ENCODE measurements at regions not wholly inside any gene's neighbourhood (a gene's known extent, or its start where the extent isn't known, plus 50 kb on each side); places are given as distances from the start of the nearest gene placed in this dataset.

DNA sequence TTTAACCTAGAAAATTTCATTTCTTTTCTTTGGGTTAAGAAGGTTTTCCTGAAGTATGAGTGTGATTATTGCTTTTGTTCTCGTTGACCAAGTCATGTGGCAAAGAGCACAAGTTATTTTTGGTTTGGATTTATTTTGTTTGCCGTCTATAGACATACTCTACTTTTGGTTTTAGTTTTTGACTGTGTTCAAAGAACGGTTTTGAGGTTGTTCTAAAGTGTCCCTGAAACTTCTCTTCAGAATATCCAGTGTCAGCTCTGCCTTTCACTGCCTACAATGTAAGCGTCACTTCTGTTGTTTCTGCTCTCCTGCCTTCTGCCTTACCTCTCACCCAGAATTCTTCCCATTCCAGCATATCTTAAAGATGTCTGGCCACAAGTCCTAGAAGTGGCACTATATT lies 812.2 kb downstream of the C4orf33 start (continued):
- TF ChIP-seq, protein P1, sequence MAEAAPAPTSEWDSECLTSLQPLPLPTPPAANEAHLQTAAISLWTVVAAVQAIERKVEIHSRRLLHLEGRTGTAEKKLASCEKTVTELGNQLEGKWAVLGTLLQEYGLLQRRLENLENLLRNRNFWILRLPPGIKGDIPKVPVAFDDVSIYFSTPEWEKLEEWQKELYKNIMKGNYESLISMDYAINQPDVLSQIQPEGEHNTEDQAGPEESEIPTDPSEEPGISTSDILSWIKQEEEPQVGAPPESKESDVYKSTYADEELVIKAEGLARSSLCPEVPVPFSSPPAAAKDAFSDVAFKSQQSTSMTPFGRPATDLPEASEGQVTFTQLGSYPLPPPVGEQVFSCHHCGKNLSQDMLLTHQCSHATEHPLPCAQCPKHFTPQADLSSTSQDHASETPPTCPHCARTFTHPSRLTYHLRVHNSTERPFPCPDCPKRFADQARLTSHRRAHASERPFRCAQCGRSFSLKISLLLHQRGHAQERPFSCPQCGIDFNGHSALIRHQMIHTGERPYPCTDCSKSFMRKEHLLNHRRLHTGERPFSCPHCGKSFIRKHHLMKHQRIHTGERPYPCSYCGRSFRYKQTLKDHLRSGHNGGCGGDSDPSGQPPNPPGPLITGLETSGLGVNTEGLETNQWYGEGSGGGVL (tag by site-specific recombination; IDR thresholded peaks at IDR 0.05), result no peak
- TF ChIP-seq SP2 (tag by site-specific recombination; IDR thresholded peaks at IDR 0.05) (no peak), MEIS1 (CRISPR knock-in tag; IDR thresholded peaks at IDR 0.05; ENCODE audit: borderline replicate concordance) (no peak), ZNF549 (tag by site-specific recombination; IDR thresholded peaks at IDR 0.05) (no peak)

- POLR2A ChIA-PET, result no interaction called here
- TF ChIP-seq ZNF133 (tag by site-specific recombination; IDR thresholded peaks at IDR 0.05), result no peak
- TF ChIP-seq ZNF777 (tag by site-specific recombination; IDR thresholded peaks at IDR 0.05; ENCODE audit: borderline replicate concordance), result no peak
- no peak for TF ChIP-seq EGR2 (tag by site-specific recombination; IDR thresholded peaks at IDR 0.05; ENCODE audit: low read depth)
- TF ChIP-seq ZNF394 (tag by site-specific recombination; IDR thresholded peaks at IDR 0.05; ENCODE audit: borderline replicate concordance), result no peak
- TF ChIP-seq ZSCAN16 (tag by site-specific recombination; IDR thresholded peaks at IDR 0.05), result no peak
- TF ChIP-seq, protein P2, sequence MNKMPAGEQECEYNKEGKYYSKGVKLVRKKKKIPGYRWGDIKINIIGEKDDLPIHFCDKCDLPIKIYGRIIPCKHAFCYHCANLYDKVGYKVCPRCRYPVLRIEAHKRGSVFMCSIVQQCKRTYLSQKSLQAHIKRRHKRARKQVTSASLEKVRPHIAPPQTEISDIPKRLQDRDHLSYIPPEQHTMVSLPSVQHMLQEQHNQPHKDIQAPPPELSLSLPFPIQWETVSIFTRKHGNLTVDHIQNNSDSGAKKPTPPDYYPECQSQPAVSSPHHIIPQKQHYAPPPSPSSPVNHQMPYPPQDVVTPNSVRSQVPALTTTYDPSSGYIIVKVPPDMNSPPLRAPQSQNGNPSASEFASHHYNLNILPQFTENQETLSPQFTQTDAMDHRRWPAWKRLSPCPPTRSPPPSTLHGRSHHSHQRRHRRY (tag by site-specific recombination; IDR thresholded peaks at IDR 0.05), result no peak
- TF ChIP-seq AEBP2 (tag by site-specific recombination; IDR thresholded peaks at IDR 0.05; ENCODE audit: borderline replicate concordance), result no peak
- no peak for TF ChIP-seq ZBTB48 (tag by site-specific recombination; IDR thresholded peaks at IDR 0.05)
- no peak for TF ChIP-seq ZNF571 (tag by site-specific recombination; IDR thresholded peaks at IDR 0.05)
- no peak for TF ChIP-seq ZNF664 (tag by site-specific recombination; IDR thresholded peaks at IDR 0.05)
- TF ChIP-seq ZNF302 (tag by site-specific recombination; IDR thresholded peaks at IDR 0.05; ENCODE audit: low read depth), result no peak
- no peaks in the 10 kb centered on the region for H3K9me3 ChIP-seq (ENCODE audit: control insufficient read depth, insufficient read depth, low read depth, low read length)
Observed at GRCh38 chr4:129916991-129917390, 821.0 kb downstream of the C4orf33 start.

GRCh38 chr4:129917651-129918050 lies 821.7 kb downstream of the C4orf33 start:
- no peaks in the 10 kb centered on the region for H3K9me3 ChIP-seq (ENCODE audit: control insufficient read depth, insufficient read depth, low read depth, low read length)
- no peak for TF ChIP-seq RBAK (tag by site-specific recombination; IDR thresholded peaks at IDR 0.05)
- no peak for TF ChIP-seq ZNF600 (tag by site-specific recombination; IDR thresholded peaks at IDR 0.05)
- no peak for TF ChIP-seq ZNF621 (tag by site-specific recombination; IDR thresholded peaks at IDR 0.05)
- no peak overlapping the region for H3K27ac ChIP-seq (ENCODE audit: extremely low read depth, low read depth, low read length)
- no peaks in the 10 kb centered on the region for H3K36me3 ChIP-seq (ENCODE audit: control insufficient read depth in 2 of 2, insufficient read depth in 1 of 2, low read length in 2 of 2)
- no peak overlapping the region for H3K4me3 ChIP-seq (ENCODE audit: low read depth, low read length)
- ChIA-PET POLR2A (no interaction called here), CTCF (no interaction called here)
- H3K4me1 ChIP-seq (ENCODE audit: control insufficient read depth, insufficient read depth, low read length), result no peaks in the 10 kb centered on the region

More at GRCh38 chr4:129916991-129917390, 821.0 kb downstream of the C4orf33 start:
- CTCF ChIA-PET, result no interaction called here
- Histone ChIP-seq H3K27ac (ENCODE audit: extremely low read depth, low read depth, low read length) (no peak overlapping the region), H3K36me3 (ENCODE audit: control insufficient read depth in 2 of 2, insufficient read depth in 1 of 2, low read length in 2 of 2) (no peaks in the 10 kb centered on the region), H3K4me3 (ENCODE audit: low read depth, low read length) (no peak overlapping the region), H3K4me1 (ENCODE audit: control insufficient read depth, insufficient read depth, low read length) (no peaks in the 10 kb centered on the region)

Data from HEK293 (cell line).